Transverse colon (tissue), 4 donors: ENCODE measurements at regions not wholly inside any gene's neighbourhood (a gene's known extent, or its start where the extent isn't known, plus 50 kb on each side); places are given as distances from the start of the nearest gene placed in this dataset.

Source experiments
- DNase-seq: peaks from one replicate; pipeline ENCODE4 v3.0.0-alpha.2; 2019
- H3K27ac ChIP-seq, 4 donors: fragments of 200-600 bp; sonication (generic); 2 replicates each; pipeline ENCODE4 v1.5.1; 2016 to 2018; ENCODE audit warnings: inconsistent platforms in 4 of 4
- H3K27me3 ChIP-seq: fragments of 200-600 bp; sonication (generic); 2 replicates; pipeline ENCODE4 v1.5.1; 2017; ENCODE audit warnings: inconsistent platforms
- H3K36me3 ChIP-seq, 4 donors: fragments of 200-600 bp; sonication (generic); 2 replicates each; pipeline ENCODE4 v1.5.1; 2017 to 2019; ENCODE audit warnings: inconsistent platforms in 4 of 4
- H3K4me1 ChIP-seq, 4 donors: fragments of 200-600 bp; sonication (generic); 2 replicates each; pipeline ENCODE4 v1.5.1; 2017 to 2020; ENCODE audit warnings: inconsistent platforms in 4 of 4
- H3K4me3 ChIP-seq, 4 donors: fragments of 200-600 bp; sonication (generic); 1 replicate in 1 of 4; 2 replicates in 3 of 4; pipeline versions ENCODE4 v1.5.1 to v1.6.1; 2017 to 2019; ENCODE audit warnings: inconsistent platforms in 4 of 4
- H3K9me3 ChIP-seq, 2 donors: fragments of 200-600 bp; sonication (generic); 2 replicates each; pipeline ENCODE4 v1.5.1; 2017 to 2019; ENCODE audit warnings: inconsistent platforms in 2 of 2
- CTCF ChIP-seq, 5 experiments: fragments of 200-600 bp in 3 of 5; fragments of 450-650 bp in 2 of 5; sonication (generic) in 3 of 5; IDR thresholded peaks; 1 replicate in 2 of 5; 2 replicates in 3 of 5; pipeline ENCODE4 v1.5.1; 2016 to 2017; ENCODE audit warnings: antibody characterized with exemption in 5 of 5, inconsistent platforms in 3 of 5, mild to moderate bottlenecking in 2 of 5, moderate library complexity in 1 of 5
- EP300 ChIP-seq: sonication (generic); formaldehyde crosslinking; IDR thresholded peaks from one replicate; pipeline ENCODE4 v1.6.1; 2017; ENCODE audit warnings: antibody characterized with exemption, low read depth
- POLR2A ChIP-seq: fragments of 450-650 bp; IDR thresholded peaks from one replicate; pipeline ENCODE4 v1.6.1; 2016; ENCODE audit warnings: antibody characterized with exemption, mild to moderate bottlenecking, moderate library complexity
- POLR2AphosphoS5 ChIP-seq, 3 donors: sonication (generic); formaldehyde crosslinking; IDR thresholded peaks; one replicate each; pipeline ENCODE4 v1.6.1; 2016; ENCODE audit warnings: antibody characterized with exemption in 3 of 3
- WGBS, 2 donors: methylation state at CpG; one replicate each; pipeline ENCODE4 v1.1.5; 2018; ENCODE audit warnings: low coverage in 1 of 2; 5-methylcytosine and 5-hydroxymethylcytosine counted together
- in situ Hi-C, 4 donors: fragments of 200-750 bp; cut with MboI; loops; one replicate each; pipeline versions ENCODE4 v1.15.0 to v1.15.1; 2017; ENCODE audit warnings: low sequenced_read_pairs in 3 of 4, low pct_ligation_motif_present in 1 of 4, low pct_unique_long_range_greater_than_20kb in 1 of 4
- intact Hi-C: fragments of 100-400 bp; cut with DNase I; formaldehyde crosslinking; loops from one replicate; pipeline ENCODE4 v1.15.1; 2023; ENCODE audit warnings: low total_unique reads

DNA sequence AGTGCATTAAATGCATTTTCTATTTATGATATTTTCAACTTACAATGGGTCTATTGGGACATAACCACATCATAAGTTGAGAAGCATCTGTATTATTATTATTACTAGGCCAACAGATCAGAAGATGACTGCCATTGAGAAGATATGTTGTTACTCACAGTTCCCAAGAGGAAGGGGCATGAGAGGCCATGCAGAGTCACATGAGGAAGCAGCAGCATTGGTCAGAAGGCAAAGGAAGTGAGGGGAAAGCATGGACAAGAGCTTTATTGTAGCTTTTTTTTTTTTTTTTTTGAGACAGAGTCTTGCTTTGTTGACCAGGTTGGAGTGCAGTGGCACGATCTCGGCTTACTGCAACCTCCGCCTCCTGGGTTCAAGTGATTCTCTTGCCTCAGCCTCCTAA lies 66.2 kb upstream of the LCLAT1 start:
- in situ Hi-C loops (no loop called here), intact Hi-C loops (no loop called here)
- Histone ChIP-seq H3K27ac (no peak overlapping the region), H3K36me3 (no peaks in the 10 kb centered on the region), H3K4me3 (no peak overlapping the region), H3K9me3 (no peaks in the 10 kb centered on the region), H3K27me3 (no peaks in the 10 kb centered on the region), H3K4me1 (no peaks in the 10 kb centered on the region)
- 95% methylated on average over 3 of the region's 3 CpGs; no CpG with 5 or more reads in 1 of the 2 donors for WGBS, 2 donors
- DNase-seq: no peak
- no peak for TF ChIP-seq CTCF (IDR thresholded peaks at IDR 0.05)
- no peak for TF ChIP-seq POLR2AphosphoS5 (IDR thresholded peaks at IDR 0.05)
- TF ChIP-seq EP300: no peak
- TF ChIP-seq POLR2A: no peak

DNA sequence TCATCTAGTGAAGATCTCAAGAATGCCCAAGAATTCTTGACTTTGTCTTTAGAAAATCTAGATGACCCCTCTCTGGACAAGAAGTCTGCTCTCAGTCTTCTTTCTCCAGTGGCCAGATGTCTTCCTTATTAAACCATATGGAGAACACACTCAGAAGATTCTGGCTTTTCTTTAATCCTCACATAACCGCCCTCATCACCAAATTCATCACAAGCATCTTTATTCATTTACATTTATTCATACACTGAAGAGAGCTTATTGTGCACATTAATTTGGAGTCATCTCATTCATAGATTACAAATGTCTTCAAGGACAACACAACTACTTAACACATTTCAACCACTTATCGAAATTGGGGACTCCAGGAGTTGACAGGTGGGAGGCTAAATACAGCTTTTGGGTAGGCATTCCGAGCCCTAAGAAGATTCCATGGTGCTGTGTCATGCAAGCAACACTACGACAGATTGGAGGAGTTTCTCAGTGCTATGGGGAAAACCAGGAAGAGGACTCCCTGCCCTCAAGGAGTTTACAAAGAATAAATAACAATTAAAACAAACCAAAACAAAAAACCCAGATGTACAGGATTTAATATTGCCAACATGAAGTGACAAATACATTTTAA lies 64.8 kb upstream of the LCLAT1 start:
- Histone ChIP-seq H3K4me3 (no peak overlapping the region), H3K27me3 (no peaks in the 10 kb centered on the region), H3K27ac (no peak overlapping the region), H3K4me1 (no peaks in the 10 kb centered on the region), H3K9me3 (no peaks in the 10 kb centered on the region), H3K36me3 (no peaks in the 10 kb centered on the region)
- no peak for TF ChIP-seq CTCF (IDR thresholded peaks at IDR 0.05)
- no peak for TF ChIP-seq EP300
- no peak for TF ChIP-seq POLR2A
- TF ChIP-seq POLR2AphosphoS5 (IDR thresholded peaks at IDR 0.05): no peak
- WGBS, 2 donors: 77 to 83% methylated on average over 4 of the region's 4 CpGs
- DNase-seq: no peak
- intact Hi-C loops: no loop called here
- in situ Hi-C loops: no loop called here

DNA sequence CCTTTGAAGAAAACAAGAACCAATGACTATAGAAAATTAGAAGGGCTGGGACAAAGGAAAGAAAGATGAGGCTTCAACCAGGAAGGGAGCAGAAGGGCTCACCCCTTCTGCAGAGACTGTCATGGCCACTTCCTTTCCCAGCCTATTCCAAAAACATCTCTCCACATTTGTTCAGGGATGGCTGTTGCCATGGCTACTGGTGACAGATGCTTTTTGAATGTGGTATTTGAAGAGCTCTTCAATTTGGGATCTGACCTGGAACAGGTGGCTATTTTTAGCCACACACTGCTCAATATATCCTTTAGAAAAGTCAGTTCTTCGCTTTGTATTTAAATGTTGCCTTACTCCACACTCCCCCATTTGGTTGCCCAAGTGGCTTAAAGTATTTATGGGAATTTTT lies 64.1 kb upstream of the LCLAT1 start:
- Histone ChIP-seq H3K9me3 (no peaks in the 10 kb centered on the region), H3K27ac (no peak overlapping the region), H3K36me3 (no peaks in the 10 kb centered on the region), H3K4me3 (no peak overlapping the region), H3K27me3 (no peaks in the 10 kb centered on the region), H3K4me1 (no peaks in the 10 kb centered on the region)
- TF ChIP-seq POLR2AphosphoS5 (IDR thresholded peaks at IDR 0.05) (no peak), POLR2A (no peak), CTCF (IDR thresholded peaks at IDR 0.05) (no peak), EP300 (no peak)
- 96% methylated on average over 1 of the region's 1 CpG; no CpG with 5 or more reads in 1 of the 2 donors for WGBS, 2 donors
- intact Hi-C loops (no loop called here), in situ Hi-C loops (no loop called here)
- no peak for DNase-seq

GRCh38 chr2:30385327-30385726 lies 61.7 kb upstream of the LCLAT1 start:
- Histone ChIP-seq H3K27ac (no peak overlapping the region), H3K9me3 (no peaks in the 10 kb centered on the region), H3K4me3 (no peak overlapping the region), H3K36me3 (no peaks in the 10 kb centered on the region), H3K27me3 (no peaks in the 10 kb centered on the region), H3K4me1 (no peaks in the 10 kb centered on the region)
- no peak for TF ChIP-seq POLR2AphosphoS5 (IDR thresholded peaks at IDR 0.05)
- no peak for TF ChIP-seq EP300
- TF ChIP-seq CTCF (IDR thresholded peaks at IDR 0.05): no peak
- no peak for TF ChIP-seq POLR2A
- in situ Hi-C loops (no loop called here), intact Hi-C loops (no loop called here)
- no peak for DNase-seq
- WGBS, 2 donors: 53 to 60% methylated on average over 1 to 5 of the region's 5 CpGs
